H1 (cell line): ENCODE measurements at regions not wholly inside any gene's neighbourhood (a gene's known extent, or its start where the extent isn't known, plus 50 kb on each side); places are given as distances from the start of the nearest gene placed in this dataset.

Source experiments
- TBP ChIP-seq: IDR thresholded peaks from 2 replicates; pipeline ENCODE4 v1.6.1; 2011; ENCODE audit warnings: low read depth, low read length, improper control_type of control experiment

DNA sequence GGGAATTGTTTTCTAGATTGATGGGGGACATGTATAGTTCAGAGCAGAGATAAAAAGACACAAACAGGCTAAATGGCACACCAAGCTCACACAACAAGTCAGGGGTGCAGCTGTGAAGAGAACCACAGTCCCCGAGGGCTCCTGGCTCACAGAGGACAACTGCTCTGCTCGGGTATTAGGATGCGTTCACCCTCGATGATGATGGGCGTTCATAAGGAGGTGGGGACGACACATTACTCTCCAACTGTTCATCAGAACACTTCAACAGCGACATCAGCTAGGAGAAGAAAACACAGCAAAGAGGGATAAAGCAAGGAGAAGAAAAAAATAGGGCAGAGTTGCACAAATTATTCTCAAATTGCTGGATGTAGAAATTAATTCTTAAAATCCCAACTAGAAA, 174.8 kb upstream of the RREB1 start (continued):
- TF ChIP-seq TBP = no peak
